GM20000 (cell line): ENCODE measurements at regions not wholly inside any gene's neighbourhood (a gene's known extent, or its start where the extent isn't known, plus 50 kb on each side); places are given as distances from the start of the nearest gene placed in this dataset.

Experiments used
- DNase-seq: peaks from one replicate; pipeline ENCODE4 v3.0.0; 2012; ENCODE audit warnings: low spot score
- TF ChIP-seq, protein P1 (sequence below): IDR thresholded peaks from 2 replicates; pipeline ENCODE4 v1.5.1; 2012; ENCODE audit warnings: mild to moderate bottlenecking, control low read depth; ENCODE audit errors: extremely low read depth, missing control alignments

DNA sequence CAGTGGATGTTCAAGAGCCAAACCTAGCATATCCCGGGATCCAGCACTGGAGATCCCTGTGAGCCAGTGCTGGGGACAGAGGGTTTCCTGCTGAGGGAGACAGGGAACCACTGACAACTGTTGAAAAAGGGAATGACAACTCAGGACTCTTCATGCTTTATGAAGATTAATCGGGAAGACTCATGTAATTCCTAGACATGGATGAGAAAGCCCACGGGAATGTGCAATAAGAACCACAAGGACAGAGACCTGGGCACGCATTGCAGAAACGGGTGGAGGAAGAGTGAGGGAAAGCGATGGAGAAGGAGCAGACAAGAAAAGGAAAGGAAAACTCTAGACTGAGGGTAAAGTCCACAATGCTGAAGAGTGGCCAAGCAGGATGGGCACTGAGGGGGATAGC, 296.0 kb downstream of the PCNX1 start:
- TF ChIP-seq, protein P1, sequence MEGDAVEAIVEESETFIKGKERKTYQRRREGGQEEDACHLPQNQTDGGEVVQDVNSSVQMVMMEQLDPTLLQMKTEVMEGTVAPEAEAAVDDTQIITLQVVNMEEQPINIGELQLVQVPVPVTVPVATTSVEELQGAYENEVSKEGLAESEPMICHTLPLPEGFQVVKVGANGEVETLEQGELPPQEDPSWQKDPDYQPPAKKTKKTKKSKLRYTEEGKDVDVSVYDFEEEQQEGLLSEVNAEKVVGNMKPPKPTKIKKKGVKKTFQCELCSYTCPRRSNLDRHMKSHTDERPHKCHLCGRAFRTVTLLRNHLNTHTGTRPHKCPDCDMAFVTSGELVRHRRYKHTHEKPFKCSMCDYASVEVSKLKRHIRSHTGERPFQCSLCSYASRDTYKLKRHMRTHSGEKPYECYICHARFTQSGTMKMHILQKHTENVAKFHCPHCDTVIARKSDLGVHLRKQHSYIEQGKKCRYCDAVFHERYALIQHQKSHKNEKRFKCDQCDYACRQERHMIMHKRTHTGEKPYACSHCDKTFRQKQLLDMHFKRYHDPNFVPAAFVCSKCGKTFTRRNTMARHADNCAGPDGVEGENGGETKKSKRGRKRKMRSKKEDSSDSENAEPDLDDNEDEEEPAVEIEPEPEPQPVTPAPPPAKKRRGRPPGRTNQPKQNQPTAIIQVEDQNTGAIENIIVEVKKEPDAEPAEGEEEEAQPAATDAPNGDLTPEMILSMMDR = no peak
- DNase-seq = no peak

DNA sequence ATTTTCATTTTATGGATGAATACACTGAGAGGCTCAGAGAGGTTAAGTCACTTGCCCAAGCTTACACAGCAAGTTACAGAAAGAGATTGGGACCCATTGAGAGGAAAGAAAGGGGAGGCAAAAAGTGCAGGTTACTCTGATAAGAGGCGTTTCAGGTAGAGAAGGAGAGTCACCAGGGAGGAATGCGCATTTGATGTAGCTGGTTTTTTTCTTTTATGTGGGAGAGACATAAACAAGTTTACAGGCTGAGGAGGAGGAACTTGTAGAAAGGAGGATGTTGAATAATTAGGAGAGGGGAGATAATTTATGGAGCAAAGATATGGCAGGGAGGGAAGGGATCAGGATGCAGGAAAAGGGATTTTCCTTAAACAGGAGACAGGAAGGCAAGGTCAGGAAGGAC, 297.0 kb downstream of the PCNX1 start:
- DNase-seq = no peak
- TF ChIP-seq, protein P1 = no peak

DNA sequence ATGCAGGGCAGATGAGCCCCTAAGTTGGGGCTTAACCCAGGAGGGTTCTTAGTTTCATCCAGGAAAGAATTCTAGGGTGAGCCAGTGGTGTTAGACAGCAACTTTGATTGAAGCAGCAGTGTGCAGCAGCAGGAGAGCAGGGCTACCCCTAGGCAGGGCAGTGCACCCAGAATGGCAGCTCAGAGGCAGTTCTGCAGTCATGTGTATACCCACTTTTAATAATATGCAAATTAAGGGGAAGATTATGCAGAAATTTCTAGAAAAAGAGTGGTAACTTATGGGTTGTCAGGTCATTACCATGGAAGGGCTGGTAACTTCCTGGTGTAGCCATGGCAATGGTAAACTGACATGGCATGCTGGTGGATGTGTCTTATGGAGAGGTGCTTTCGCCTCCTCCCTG, 297.5 kb downstream of the PCNX1 start:
- TF ChIP-seq, protein P1 = no peak
- no peak for DNase-seq

DNA sequence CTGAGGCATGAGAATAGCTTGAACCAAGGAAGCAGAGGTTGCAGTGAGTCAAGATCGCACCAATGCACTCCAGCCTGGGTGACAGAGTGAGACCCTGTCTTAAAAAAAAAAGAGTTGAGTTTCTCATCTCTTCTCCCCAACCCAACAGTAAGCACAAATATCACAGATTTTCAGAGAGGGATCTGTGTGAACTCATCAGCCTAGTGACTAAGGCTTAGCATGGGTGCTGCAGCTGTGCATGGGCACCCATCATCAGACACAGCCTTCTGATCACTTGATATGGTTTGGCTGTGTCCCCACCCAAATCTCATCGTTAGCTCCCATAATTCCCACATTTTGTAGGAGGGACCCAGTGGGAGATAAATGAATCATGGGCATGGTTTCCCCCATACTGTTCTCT, 298.9 kb downstream of the PCNX1 start:
- TF ChIP-seq, protein P1 = no peak
- DNase-seq = no peak

DNA sequence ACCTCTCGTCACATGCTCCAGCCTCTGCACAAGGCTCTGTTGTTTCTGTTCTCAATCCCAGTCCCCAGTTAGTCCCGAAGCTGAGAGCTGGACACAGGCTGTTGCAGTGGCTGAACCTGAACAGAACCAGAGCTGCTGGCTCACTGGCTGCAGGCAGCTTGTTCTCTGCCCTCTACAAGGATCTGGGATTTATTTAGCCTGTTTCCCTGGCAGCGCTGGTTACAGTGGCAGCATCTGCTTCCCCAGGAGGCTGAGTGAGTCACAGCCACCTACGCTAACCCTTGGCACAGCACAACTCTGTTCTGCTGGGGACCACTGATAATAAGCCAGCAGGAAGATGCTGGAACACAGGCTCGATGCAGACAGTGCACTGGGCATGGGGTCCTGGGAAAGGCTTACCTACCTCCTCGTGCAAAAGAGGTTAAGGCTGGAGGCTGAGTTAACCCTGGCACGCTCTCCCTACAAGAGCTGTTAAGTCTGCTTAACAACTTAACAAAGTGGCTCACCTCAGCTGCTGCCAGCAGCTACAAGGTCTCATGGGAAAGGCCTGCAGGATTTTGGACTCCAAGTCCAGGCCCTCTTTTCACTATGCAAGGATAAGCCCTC, 299.6 kb downstream of the PCNX1 start:
- TF ChIP-seq, protein P1 = no peak
- DNase-seq = no peak

DNA sequence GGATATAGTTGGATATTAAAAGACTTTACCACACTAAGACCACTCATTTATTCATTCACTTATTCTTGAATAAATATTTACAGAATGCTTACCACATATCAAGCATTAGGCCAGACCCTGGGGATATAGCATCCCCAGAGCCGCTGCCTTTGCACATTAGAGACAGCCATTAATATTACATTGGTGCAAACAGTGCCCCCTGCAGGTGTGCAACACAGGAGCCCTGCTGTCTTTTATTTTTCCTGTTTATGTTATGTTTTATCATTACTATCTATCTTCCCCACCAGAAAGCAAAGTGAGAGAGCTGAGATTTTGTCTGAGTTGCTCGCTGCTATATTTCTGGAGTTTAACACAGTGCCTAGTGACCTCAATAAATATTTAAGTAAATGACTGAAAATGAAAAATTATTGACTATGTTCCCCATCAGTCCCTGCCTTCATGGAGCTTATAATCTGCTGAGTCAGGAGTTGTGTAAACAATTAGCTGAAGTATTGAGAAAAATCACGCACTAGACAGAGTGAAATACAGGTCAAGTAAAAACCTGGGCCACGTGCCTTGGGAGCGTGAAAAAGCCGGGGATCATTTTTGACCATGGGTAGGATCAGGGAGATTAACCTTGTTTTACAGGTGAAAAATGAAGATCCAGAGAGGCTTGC, 301.6 kb downstream of the PCNX1 start:
- no peak for DNase-seq
- TF ChIP-seq, protein P1 = no peak

DNA sequence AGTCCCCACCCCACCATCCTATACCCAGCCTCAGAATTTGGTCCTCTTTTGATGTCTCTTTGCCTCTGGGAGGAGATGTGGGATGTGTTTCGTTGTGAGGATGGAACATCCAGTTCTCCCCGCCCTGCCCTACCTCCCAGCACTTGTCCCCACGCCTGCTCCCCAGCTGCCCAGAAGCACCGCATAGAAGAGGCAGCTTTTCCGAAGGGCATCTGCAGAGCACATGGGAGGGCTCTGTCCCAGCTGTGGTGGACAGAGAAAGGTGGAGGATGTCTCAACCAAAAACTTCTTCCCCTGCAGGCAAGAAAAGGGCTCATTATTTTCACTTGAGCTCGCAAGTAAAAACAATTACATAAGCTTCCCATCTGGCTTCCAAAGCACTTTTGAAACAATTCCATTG, 302.6 kb downstream of the PCNX1 start:
- TF ChIP-seq, protein P1 = no peak
- no peak for DNase-seq
